Pancreas (tissue), 10 donors: ENCODE measurements at regions not wholly inside any gene's neighbourhood (a gene's known extent, or its start where the extent isn't known, plus 50 kb on each side); places are given as distances from the start of the nearest gene placed in this dataset.

Experiments used
- ATAC-seq, 4 donors: fragments of 200-7000 bp; cut with Tn5 transposase; one replicate each; pipeline versions ENCODE4 v1.8.0 to v1.9.1; 2020; ENCODE audit warnings: mild to moderate bottlenecking in 4 of 4, moderate library complexity in 4 of 4
- DNase-seq, 6 donors: peaks; one replicate each; pipeline ENCODE4 v3.0.0-alpha.2; 2020
- FAIRE-seq: peaks from 2 replicates; lab custom pipeline; 2012; peaks lifted over from hg19 to GRCh38; lab: Jason Lieb, UNC
- H3K27ac ChIP-seq, 4 donors: fragments of 200-600 bp; sonication (generic); 1 replicate in 3 of 4; 2 replicates in 1 of 4; pipeline versions ENCODE4 v1.5.0 to v1.8.0; 2020
- H3K27me3 ChIP-seq, 4 donors: fragments of 200-600 bp; one replicate each; pipeline ENCODE4 v1.8.0; 2021
- H3K36me3 ChIP-seq, 3 donors: fragments of 200-600 bp; sonication (generic) in 1 of 3; one replicate each; pipeline versions ENCODE4 v1.5.0 to v1.8.0; 2020 to 2021
- H3K4me1 ChIP-seq, 3 donors: fragments of 200-600 bp; one replicate each; pipeline ENCODE4 v1.8.0; 2021
- H3K4me3 ChIP-seq, 4 donors: fragments of 200-600 bp; sonication (generic) in 2 of 4; one replicate each; pipeline versions ENCODE4 v1.5.0 to v1.8.0; 2020 to 2021
- H3K9me3 ChIP-seq, 4 donors: fragments of 200-600 bp; one replicate each; pipeline ENCODE4 v1.8.0; 2021
- CTCF ChIP-seq, 4 donors: fragments of 200-600 bp; sonication (generic) in 3 of 4; IDR thresholded peaks; one replicate each; pipeline versions ENCODE4 v1.5.0 to v1.8.0; 2021; ENCODE audit warnings: antibody characterized with exemption in 4 of 4
- WGBS, 2 donors: extraction: QIAGEN DNeasy Blood & Tissue Kit; methylation state at CpG; one replicate each; pipeline ENCODE4 v1.1.7; 2013; 5-methylcytosine and 5-hydroxymethylcytosine counted together
- intact Hi-C, 3 donors: fragments of 100-400 bp; cut with DNase I; formaldehyde crosslinking; loops; one replicate each; pipeline versions ENCODE4 v1.11.1 to v1.14.2; 2022
- donor health status: healthy with polysubstance abuse.
- donor health status: DM: no; HTN: no; CAD: no; lungs with moderate emphysema.
- donor health status: DM: no; HTN: no; CAD: no.
- donor health status: control.
- donor health status: control.
- donor health status: Bipolar disorder and iron deficiency.
- donor health status: DM: yes; HTN: yes; CAD: no.
- donor health status: DM: no; HTN: no; CAD: no.
- donor health status: DM: no; HTN: no; CAD: no.
- donor health status: DM: yes; HTN: yes; CAD: no.

GRCh38 chr18:30192216-30192615 lies 850.3 kb downstream of the DSC3 start:
- Histone ChIP-seq H3K36me3 (no peaks in the 10 kb centered on the region), H3K27ac (no peak overlapping the region), H3K4me1 (no peaks in the 10 kb centered on the region), H3K9me3 (no peaks in the 10 kb centered on the region), H3K4me3 (no peak overlapping the region), H3K27me3 (no peaks in the 10 kb centered on the region)
- ATAC-seq (no peak), FAIRE-seq (no peak), DNase-seq (no peak)
- WGBS, 2 donors = 67 to 78% methylated on average over 3 of the region's 3 CpGs
- intact Hi-C loops = no loop called here
- no peak for TF ChIP-seq CTCF (IDR thresholded peaks at IDR 0.05)

- Histone ChIP-seq H3K27me3 (no peaks in the 10 kb centered on the region), H3K36me3 (no peaks in the 10 kb centered on the region), H3K9me3 (no peaks in the 10 kb centered on the region), H3K27ac (no peak overlapping the region), H3K4me3 (no peak overlapping the region), H3K4me1 (no peaks in the 10 kb centered on the region)
- DNase-seq = no peak
- ATAC-seq = no peak
- TF ChIP-seq CTCF (IDR thresholded peaks at IDR 0.05) = no peak
- intact Hi-C loops = no loop called here
- WGBS, 2 donors = 83 to 90% methylated on average over 2 of the region's 2 CpGs
- no peak for FAIRE-seq
Observed at GRCh38 chr18:30186245-30186644, 856.3 kb downstream of the DSC3 start.

GRCh38 chr18:30177056-30177455 lies 865.5 kb downstream of the DSC3 start:
- no peaks in the 10 kb centered on the region for H3K9me3 ChIP-seq
- ATAC-seq (no peak), DNase-seq (no peak), FAIRE-seq (no peak)
- intact Hi-C loops = no loop called here
- no peaks in the 10 kb centered on the region for H3K27me3 ChIP-seq
- 51 to 59% methylated on average over 4 of the region's 4 CpGs for WGBS, 2 donors
- no peak overlapping the region for H3K4me3 ChIP-seq
- TF ChIP-seq CTCF (IDR thresholded peaks at IDR 0.05) = no peak
- H3K36me3 ChIP-seq = no peaks in the 10 kb centered on the region
- H3K27ac ChIP-seq = no peak overlapping the region
- H3K4me1 ChIP-seq = no peaks in the 10 kb centered on the region

GRCh38 chr18:30175621-30176225 lies 866.8 kb downstream of the DSC3 start:
- Histone ChIP-seq H3K27me3 (no peaks in the 10 kb centered on the region), H3K4me3 (no peak overlapping the region), H3K9me3 (no peaks in the 10 kb centered on the region), H3K36me3 (no peaks in the 10 kb centered on the region), H3K27ac (no peak overlapping the region), H3K4me1 (no peaks in the 10 kb centered on the region)
- TF ChIP-seq CTCF (IDR thresholded peaks at IDR 0.05) = no peak
- DNase-seq = no peak
- intact Hi-C loops = no loop called here
- 89 to 93% methylated on average over 19 of the region's 19 CpGs for WGBS, 2 donors
- no peak for ATAC-seq
- FAIRE-seq = no peak

GRCh38 chr18:30175061-30175574 lies 867.4 kb downstream of the DSC3 start:
- intact Hi-C loops = no loop called here
- H3K9me3 ChIP-seq = no peaks in the 10 kb centered on the region
- ATAC-seq (no peak), FAIRE-seq (no peak), DNase-seq (peak in 2 of 6 donors; percentile 20 to 70)
- H3K27me3 ChIP-seq = no peaks in the 10 kb centered on the region
- no peak overlapping the region for H3K27ac ChIP-seq
- H3K4me1 ChIP-seq = no peaks in the 10 kb centered on the region
- no peak for TF ChIP-seq CTCF (IDR thresholded peaks at IDR 0.05)
- no peaks in the 10 kb centered on the region for H3K36me3 ChIP-seq
- H3K4me3 ChIP-seq = no peak overlapping the region
- 94 to 98% methylated on average over 26 to 52 of the region's 52 CpGs for WGBS, 2 donors
